HepG2 (cell line): ENCODE measurements at regions not wholly inside any gene's neighbourhood (a gene's known extent, or its start where the extent isn't known, plus 50 kb on each side); places are given as distances from the start of the nearest gene placed in this dataset.

ENCODE experiments used
- ATAC-seq: fragments of 200-7000 bp; cut with Tn5 transposase; 3 replicates; pipeline ENCODE4 v1.9.1; 2020; ENCODE audit warnings: mild to moderate bottlenecking, moderate library complexity
- BruUV-seq: library from RNA; stranded (reverse); fragments of 400-500 nt; replicated peaks from 2 replicates; lab custom pipeline; 2021; lab: Mats Ljungman, UMichigan
- CTCF ChIA-PET: fragments of 300-600 bp; formaldehyde crosslinking; extraction: SDS; loops from one replicate; lab custom pipeline; 2021; ENCODE audit warnings: low total read pairs, inconsistent platforms, low intra/inter-chr PET ratio; lab: Yijun Ruan, JAX
- POLR2A ChIA-PET: fragments of 350-600 bp; sonication (Branson Sonifier 250); formaldehyde crosslinking; loops from one replicate; lab custom pipeline; 2020; ENCODE audit warnings: antibody characterized with exemption, inconsistent platforms; lab: Yijun Ruan, JAX
- DNase-seq: peaks from one replicate; pipeline ENCODE4 v3.0.0-alpha.2; 2015; ENCODE audit warnings: low spot score
- FAIRE-seq: peaks from 3 replicates; lab custom pipeline; 2011; peaks lifted over from hg19 to GRCh38; lab: Jason Lieb, UNC
- H2AFZ ChIP-seq: one replicate; pipeline ENCODE4 v1.6.1; 2011; ENCODE audit warnings: low read length, inconsistent platforms
- H3K27ac ChIP-seq: fragments of 300-600 bp; 3 replicates; pipeline ENCODE4 v1.8.0; 2011; ENCODE audit warnings: mixed run types, mild to moderate bottlenecking, mixed read lengths, low read length, inconsistent platforms; ENCODE audit not compliant: insufficient read depth; ENCODE audit errors: extremely low read length
- H3K27me3 ChIP-seq, 2 experiments: fragments of 200-600 bp in 1 of 2; 2 replicates in 1 of 2; 3 replicates in 1 of 2; pipeline versions ENCODE4 v1.6.0 to v1.8.0; 2011; ENCODE audit warnings: low read length in 2 of 2, mild to moderate bottlenecking in 2 of 2, moderate library complexity in 2 of 2, inconsistent platforms in 1 of 2; ENCODE audit not compliant: insufficient read depth in 2 of 2, control insufficient read depth in 1 of 2
- H3K36me3 ChIP-seq, 2 experiments: fragments of 200-600 bp in 1 of 2; replicated peaks in 1 of 2; 2 replicates in 1 of 2; 3 replicates in 1 of 2; pipeline versions ENCODE4 v1.5.1 to v1.8.0; 2011; ENCODE audit warnings: low read length in 2 of 2, inconsistent platforms in 1 of 2; ENCODE audit not compliant: insufficient read depth in 2 of 2, control insufficient read depth in 1 of 2
- H3K4me1 ChIP-seq: 2 replicates; pipeline ENCODE4 v1.5.1; 2012; ENCODE audit warnings: low read length, inconsistent platforms; ENCODE audit not compliant: insufficient read depth
- H3K4me2 ChIP-seq: 2 replicates; pipeline ENCODE4 v1.6.0; 2011; ENCODE audit warnings: low read depth, low read length, inconsistent platforms
- H3K4me3 ChIP-seq, 3 experiments: fragments of 200-600 bp in 1 of 3; sonication (generic), shearing (Covaris generic) in 1 of 3; replicated peaks in 1 of 3; 2 replicates each; pipeline ENCODE4 v1.5.1; 2011 to 2016; ENCODE audit warnings: low read length in 3 of 3, inconsistent platforms in 2 of 3, low read depth in 2 of 3, mild to moderate bottlenecking in 2 of 3, control low read depth in 1 of 3, mixed read lengths in 1 of 3; ENCODE audit not compliant: insufficient read depth in 1 of 3
- H3K79me2 ChIP-seq: one replicate; pipeline ENCODE4 v1.6.1; 2011; ENCODE audit warnings: low read length, inconsistent platforms; ENCODE audit not compliant: insufficient read depth
- H3K9ac ChIP-seq: 2 replicates; pipeline ENCODE4 v1.6.0; 2011; ENCODE audit warnings: mild to moderate bottlenecking, low read depth, low read length, inconsistent platforms; ENCODE audit not compliant: insufficient read depth
- H3K9me3 ChIP-seq: 2 replicates; pipeline ENCODE4 v1.5.1; 2012; ENCODE audit warnings: mild to moderate bottlenecking, low read length
- H4K20me1 ChIP-seq: 2 replicates; pipeline ENCODE4 v1.6.0; 2011; ENCODE audit warnings: inconsistent platforms, mild to moderate bottlenecking, low read length, moderate library complexity; ENCODE audit not compliant: insufficient read depth
- ELF1 ChIP-seq: sonication (generic); formaldehyde crosslinking; IDR thresholded peaks from 2 replicates; pipeline ENCODE4 v1.4.0; 2020; ENCODE audit warnings: missing genetic modification reagents
- HHEX ChIP-seq: IDR thresholded peaks from 2 replicates; pipeline ENCODE4 v1.6.1; 2016; ENCODE audit warnings: control low read depth
- HNRNPL ChIP-seq: fragments of 200-400 bp; formaldehyde crosslinking; IDR thresholded peaks from 2 replicates; pipeline ENCODE4 v1.6.1; 2017; ENCODE audit warnings: mild to moderate bottlenecking, low read depth, low read length
- RNF2 ChIP-seq: fragments of 450-650 bp; conservative IDR thresholded peaks from 2 replicates; pipeline ENCODE4 v1.6.1; 2016; ENCODE audit warnings: low read depth
- WGBS: methylation state at CpG from one replicate; pipeline ENCODE4 v1.1.6; 2017; ENCODE audit warnings: low lambda C conversion rate; 5-methylcytosine and 5-hydroxymethylcytosine counted together
- in situ Hi-C: cut with HindIII; loops from 2 replicates; pipeline ENCODE4 v1.10.0; 2017; ENCODE audit warnings: low pct_unique_long_range_greater_than_20kb; ENCODE audit not compliant: extremely low pct_ligation_motif_present
- intact Hi-C: fragments of 100-400 bp; cut with micrococcal nuclease; formaldehyde crosslinking; loops from one replicate; pipeline ENCODE4 v1.10.0; 2022; ENCODE audit not compliant: unreplicated experiment
- TF ChIP-seq, protein P1 (sequence below): sonication (generic); formaldehyde crosslinking; IDR thresholded peaks from one replicate; pipeline ENCODE4 v1.5.1; 2020; ENCODE audit warnings: mild to moderate bottlenecking, missing genetic modification reagents; ENCODE audit errors: not compliant biosample characterization

- Histone ChIP-seq H3K4me1 (no peaks in the 10 kb centered on the region), H3K9me3 (no peaks in the 10 kb centered on the region), H3K9ac (no peak overlapping the region), H3K27me3 (no peaks in the 10 kb centered on the region), H3K27ac (no peak overlapping the region), H3K4me3 (no peak overlapping the region), H3K36me3 (no peaks in the 10 kb centered on the region), H3K4me2 (no peak overlapping the region), H4K20me1 (no peaks in the 10 kb centered on the region), H2AFZ (no peak overlapping the region), H3K79me2 (no peaks in the 10 kb centered on the region)
- no peak for ATAC-seq
- ChIA-PET CTCF (no interaction called here), POLR2A (no interaction called here)
- FAIRE-seq = no peak
- WGBS = 18% methylated on average over 5 of the region's 6 CpGs
- no peak for DNase-seq
- TF ChIP-seq RNF2 (no peak), HNRNPL (no peak), ELF1 (CRISPR knock-in tag) (no peak), HHEX (CRISPR knock-in tag) (no peak)
- TF ChIP-seq, protein P1, sequence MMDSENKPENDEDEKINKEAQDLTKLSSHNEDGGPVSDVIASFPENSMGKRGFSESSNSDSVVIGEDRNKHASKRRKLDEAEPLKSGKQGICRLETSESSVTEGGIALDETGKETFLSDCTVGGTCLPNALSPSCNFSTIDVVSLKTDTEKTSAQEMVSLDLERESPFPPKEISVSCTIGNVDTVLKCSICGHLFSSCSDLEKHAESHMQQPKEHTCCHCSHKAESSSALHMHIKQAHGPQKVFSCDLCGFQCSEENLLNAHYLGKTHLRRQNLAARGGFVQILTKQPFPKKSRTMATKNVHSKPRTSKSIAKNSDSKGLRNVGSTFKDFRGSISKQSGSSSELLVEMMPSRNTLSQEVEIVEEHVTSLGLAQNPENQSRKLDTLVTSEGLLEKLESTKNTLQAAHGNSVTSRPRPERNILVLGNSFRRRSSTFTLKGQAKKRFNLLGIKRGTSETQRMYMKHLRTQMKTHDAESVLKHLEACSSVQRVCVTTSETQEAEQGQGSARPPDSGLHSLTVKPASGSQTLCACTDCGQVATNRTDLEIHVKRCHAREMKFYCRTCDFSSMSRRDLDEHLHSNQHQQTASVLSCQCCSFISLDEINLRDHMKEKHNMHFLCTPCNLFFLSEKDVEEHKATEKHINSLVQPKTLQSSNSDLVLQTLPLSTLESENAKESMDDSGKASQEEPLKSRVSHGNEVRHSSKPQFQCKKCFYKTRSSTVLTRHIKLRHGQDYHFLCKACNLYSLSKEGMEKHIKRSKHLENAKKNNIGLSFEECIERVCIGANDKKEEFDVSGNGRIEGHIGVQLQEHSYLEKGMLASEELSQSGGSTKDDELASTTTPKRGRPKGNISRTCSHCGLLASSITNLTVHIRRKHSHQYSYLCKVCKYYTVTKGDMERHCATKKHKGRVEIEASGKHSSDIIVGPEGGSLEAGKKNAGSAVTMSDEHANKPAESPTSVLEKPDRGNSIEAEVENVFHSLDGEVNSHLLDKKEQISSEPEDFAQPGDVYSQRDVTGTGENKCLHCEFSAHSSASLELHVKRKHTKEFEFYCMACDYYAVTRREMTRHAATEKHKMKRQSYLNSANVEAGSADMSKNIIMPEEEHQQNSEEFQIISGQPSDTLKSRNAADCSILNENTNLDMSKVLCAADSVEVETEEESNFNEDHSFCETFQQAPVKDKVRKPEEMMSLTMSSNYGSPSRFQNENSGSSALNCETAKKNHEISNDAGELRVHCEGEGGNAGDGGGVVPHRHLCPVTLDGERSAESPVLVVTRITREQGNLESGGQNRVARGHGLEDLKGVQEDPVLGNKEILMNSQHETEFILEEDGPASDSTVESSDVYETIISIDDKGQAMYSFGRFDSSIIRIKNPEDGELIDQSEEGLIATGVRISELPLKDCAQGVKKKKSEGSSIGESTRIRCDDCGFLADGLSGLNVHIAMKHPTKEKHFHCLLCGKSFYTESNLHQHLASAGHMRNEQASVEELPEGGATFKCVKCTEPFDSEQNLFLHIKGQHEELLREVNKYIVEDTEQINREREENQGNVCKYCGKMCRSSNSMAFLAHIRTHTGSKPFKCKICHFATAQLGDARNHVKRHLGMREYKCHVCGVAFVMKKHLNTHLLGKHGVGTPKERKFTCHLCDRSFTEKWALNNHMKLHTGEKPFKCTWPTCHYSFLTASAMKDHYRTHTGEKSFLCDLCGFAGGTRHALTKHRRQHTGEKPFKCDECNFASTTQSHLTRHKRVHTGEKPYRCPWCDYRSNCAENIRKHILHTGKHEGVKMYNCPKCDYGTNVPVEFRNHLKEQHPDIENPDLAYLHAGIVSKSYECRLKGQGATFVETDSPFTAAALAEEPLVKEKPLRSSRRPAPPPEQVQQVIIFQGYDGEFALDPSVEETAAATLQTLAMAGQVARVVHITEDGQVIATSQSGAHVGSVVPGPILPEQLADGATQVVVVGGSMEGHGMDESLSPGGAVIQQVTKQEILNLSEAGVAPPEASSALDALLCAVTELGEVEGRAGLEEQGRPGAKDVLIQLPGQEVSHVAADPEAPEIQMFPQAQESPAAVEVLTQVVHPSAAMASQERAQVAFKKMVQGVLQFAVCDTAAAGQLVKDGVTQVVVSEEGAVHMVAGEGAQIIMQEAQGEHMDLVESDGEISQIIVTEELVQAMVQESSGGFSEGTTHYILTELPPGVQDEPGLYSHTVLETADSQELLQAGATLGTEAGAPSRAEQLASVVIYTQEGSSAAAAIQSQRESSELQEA (CRISPR knock-in tag) = no peak
- intact Hi-C loops = no loop called here
- in situ Hi-C loops = no loop called here
- BruUV-seq = no TSS peak
Measured at GRCh38 chr1:90781534-90781933, 64.4 kb upstream of the BARHL2 start.
